H1 (cell line): ENCODE measurements at regions not wholly inside any gene's neighbourhood (a gene's known extent, or its start where the extent isn't known, plus 50 kb on each side); places are given as distances from the start of the nearest gene placed in this dataset.

Source experiments
- BCL11A ChIP-seq, 2 experiments: IDR thresholded peaks; one replicate each; pipeline ENCODE4 v1.6.1; 2011; ENCODE audit warnings: low read depth in 2 of 2, low read length in 2 of 2, mild to moderate bottlenecking in 2 of 2
- CHD1 ChIP-seq: IDR thresholded peaks from 2 replicates; pipeline ENCODE4 v1.6.1; 2012; ENCODE audit warnings: low read depth, low read length, improper control_type of control experiment

DNA sequence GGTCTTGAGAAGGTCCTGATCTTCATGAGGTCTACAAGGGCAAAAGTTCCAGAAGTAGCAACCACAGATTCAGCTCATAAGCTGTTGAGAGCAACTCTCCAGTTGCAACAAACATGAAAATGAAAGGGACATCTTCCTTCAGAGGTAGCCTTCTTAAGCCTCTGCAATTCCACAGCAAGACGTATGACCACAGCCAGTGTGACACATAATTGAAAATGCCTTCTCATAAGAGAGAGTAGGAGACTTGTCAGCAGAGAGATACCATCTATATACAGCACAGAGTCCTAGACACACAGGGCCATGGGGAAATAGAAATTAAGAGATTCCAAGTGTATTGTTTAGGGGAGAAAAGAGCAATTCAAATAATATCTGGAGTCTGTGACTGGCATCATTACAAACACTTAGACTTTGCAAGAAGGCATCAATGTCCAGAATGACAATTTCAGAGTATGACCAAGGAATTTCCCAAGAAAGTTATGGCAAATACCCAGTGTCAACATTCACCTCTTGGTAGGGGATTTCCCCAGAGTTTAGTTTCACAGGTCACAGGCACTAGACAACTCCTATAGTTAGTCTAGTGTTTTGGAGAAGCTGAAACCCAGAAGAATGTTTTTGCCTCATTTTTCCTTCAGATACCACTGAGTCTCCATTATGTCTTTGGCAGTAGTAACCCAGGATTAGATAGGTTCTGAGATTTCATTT lies 340.3 kb downstream of the ZNF674 start (continued):
- TF ChIP-seq CHD1: no peak
- no peak for TF ChIP-seq BCL11A (IDR thresholded peaks at IDR 0.05; ENCODE audit: low read depth in 2 of 2, low read length in 2 of 2)
- TF ChIP-seq, all 59 proteins: peak for 0
